ENCODE measurements at regions not wholly inside any gene's neighbourhood (a gene's known extent, or its start where the extent isn't known, plus 50 kb on each side); places are given as distances from the start of the nearest gene placed in this dataset.

- POLR2A ChIA-PET = no interaction called here
These were observed 249.9 kb downstream of the COL4A1 start for GRCh38 chr13:110057052-110057451.

More at GRCh38 chr13:110057052-110057451, 249.9 kb downstream of the COL4A1 start:
- H3K36me3 ChIP-seq (ENCODE audit: control insufficient read depth, insufficient read depth, low read length) = no peaks in the 10 kb centered on the region
- no peak for TF ChIP-seq TCF15 (CRISPR knock-in tag; IDR thresholded peaks at IDR 0.05)
- no peak for TF ChIP-seq TAL1 (IDR thresholded peaks at IDR 0.05)
- TF ChIP-seq ZBTB1 (CRISPR knock-in tag; IDR thresholded peaks at IDR 0.05; ENCODE audit: borderline replicate concordance, low read depth) = no peak
- TF ChIP-seq ZBTB7A (IDR thresholded peaks at IDR 0.05; ENCODE audit: borderline replicate concordance, control insufficient read depth, low read depth, low read length) = no peak
- no peak for TF ChIP-seq ZNF764 (CRISPR knock-in tag; IDR thresholded peaks at IDR 0.05; ENCODE audit: low read depth)
- TF ChIP-seq KDM4B (IDR thresholded peaks at IDR 0.05; ENCODE audit: borderline replicate concordance in 2 of 2, low read depth in 1 of 2) = no peak
- TF ChIP-seq ZNF174 (CRISPR knock-in tag; IDR thresholded peaks at IDR 0.05) = no peak
- TF ChIP-seq IRF1 (CRISPR knock-in tag; IDR thresholded peaks at IDR 0.05; ENCODE audit: borderline replicate concordance) = no peak
- no peak for TF ChIP-seq ZNF347 (CRISPR knock-in tag; IDR thresholded peaks at IDR 0.05; ENCODE audit: low read depth)
- TF ChIP-seq ZNF407 (IDR thresholded peaks at IDR 0.05; ENCODE audit: low read depth) = no peak
- no peak for TF ChIP-seq ZNF124 (CRISPR knock-in tag; IDR thresholded peaks at IDR 0.05)
- TF ChIP-seq KDM1A (IDR thresholded peaks at IDR 0.05) = no peak
- TF ChIP-seq PTTG1 (tag; IDR thresholded peaks at IDR 0.05; ENCODE audit: low read depth) = no peak
- no peak for TF ChIP-seq NCOR1 (IDR thresholded peaks at IDR 0.05)
- TF ChIP-seq KDM5B (IDR thresholded peaks at IDR 0.05; ENCODE audit: insufficient replicate concordance, low read depth, low read length) = no peak
- TF ChIP-seq TRIM24 (IDR thresholded peaks at IDR 0.05) = no peak
- H3K79me2 ChIP-seq (ENCODE audit: control insufficient read depth, insufficient read depth, low read length) = no peaks in the 10 kb centered on the region
- DNase-seq (ENCODE audit: extremely low read depth in 1 of 4, low spot score in 3 of 4) (no peak), ATAC-seq (no peak), FAIRE-seq (no peak)
- H3K9ac ChIP-seq (ENCODE audit: insufficient read depth in 1 of 2, low read depth in 2 of 2, low read length in 2 of 2) = no peak overlapping the region
- no peak overlapping the region for H2AFZ ChIP-seq (ENCODE audit: low read depth, low read length)
- no peaks in the 10 kb centered on the region for H3K4me1 ChIP-seq (replicated peaks in 1 of 2; ENCODE audit: control insufficient read depth in 2 of 2, insufficient read depth in 2 of 2, low read length in 2 of 2)
- no peak overlapping the region for H3K4me3 ChIP-seq
- no peak overlapping the region for H3K27ac ChIP-seq (ENCODE audit: extremely low read depth, low read depth, low read length)
- H4K20me1 ChIP-seq (replicated peaks; ENCODE audit: control insufficient read depth, insufficient read depth, low read length) = no peaks in the 10 kb centered on the region
- H3K4me2 ChIP-seq (ENCODE audit: insufficient read depth, low read length) = no peak overlapping the region
- WGBS (ENCODE audit: insufficient coverage, low coverage, missing lambda C conversion rate) = 10% methylated on average over 9 of the region's 9 CpGs
- no TSS peak for BruUV-seq (replicated peaks)
- CTCF ChIA-PET (ENCODE audit: low intra/inter-chr PET ratio) = no interaction called here
- in situ Hi-C loops (cut with MboI) (no loop called here), intact Hi-C loops (cut with micrococcal nuclease) (no loop called here)
- H3K9me1 ChIP-seq (ENCODE audit: control insufficient read depth, insufficient read depth, low read length) = no peaks in the 10 kb centered on the region
- H3K27me3 ChIP-seq (ENCODE audit: control insufficient read depth in 2 of 2, insufficient read depth in 2 of 2, low read length in 2 of 2) = peaks cover 0 to 19% of the 10 kb centered on the region in 2 experiments; a peak in 2 of 5 replicates
- no peaks in the 10 kb centered on the region for H3K9me3 ChIP-seq (replicated peaks; ENCODE audit: control insufficient read depth, insufficient read depth, low read depth, low read length)
